Neural progenitor cell (in vitro differentiated cells): ENCODE measurements at regions not wholly inside any gene's neighbourhood (a gene's known extent, or its start where the extent isn't known, plus 50 kb on each side); places are given as distances from the start of the nearest gene placed in this dataset.

ENCODE experiments used
- DNase-seq: peaks from one replicate; pipeline ENCODE4 v3.0.0-alpha.2; 2016; ENCODE audit warnings: low spot score
- H2AFZ ChIP-seq: fragments of 200-600 bp; sonication (generic); replicated peaks from 2 replicates; pipeline ENCODE4 v1.6.1; 2016; ENCODE audit warnings: antibody characterized with exemption
- H3F3A ChIP-seq: fragments of 200-600 bp; sonication (generic); 2 replicates; pipeline ENCODE4 v1.6.1; 2016; ENCODE audit warnings: antibody characterized with exemption, low read depth
- H3K27ac ChIP-seq: fragments of 200-600 bp; sonication (generic); 2 replicates; pipeline ENCODE4 v1.5.1; 2016; ENCODE audit warnings: mild to moderate bottlenecking
- H3K27me3 ChIP-seq: fragments of 200-600 bp; sonication (generic); 2 replicates; pipeline ENCODE4 v1.6.1; 2016; ENCODE audit warnings: mild to moderate bottlenecking, moderate library complexity
- H3K36me3 ChIP-seq: fragments of 200-600 bp; sonication (generic); 2 replicates; pipeline ENCODE4 v1.5.1; 2016
- H3K4me1 ChIP-seq: fragments of 200-600 bp; sonication (generic); 2 replicates; pipeline ENCODE4 v1.6.1; 2016; ENCODE audit warnings: mixed run types
- H3K4me2 ChIP-seq: fragments of 200-600 bp; sonication (generic); 2 replicates; pipeline ENCODE4 v1.6.1; 2016
- H3K4me3 ChIP-seq: fragments of 200-600 bp; sonication (generic); 2 replicates; pipeline ENCODE4 v1.5.1; 2016
- H3K79me2 ChIP-seq: fragments of 200-600 bp; sonication (generic); 2 replicates; pipeline ENCODE4 v1.6.1; 2016; ENCODE audit warnings: low read depth
- H3K9ac ChIP-seq: fragments of 200-600 bp; sonication (generic); 2 replicates; pipeline ENCODE4 v1.6.1; 2016
- H3K9me3 ChIP-seq: fragments of 200-600 bp; sonication (generic); 2 replicates; pipeline ENCODE4 v1.5.1; 2016; ENCODE audit warnings: low read depth
- H4K20me1 ChIP-seq: fragments of 200-600 bp; sonication (generic); 2 replicates; pipeline ENCODE4 v1.6.1; 2016; ENCODE audit warnings: low read depth
- H3K27ac Mint-ChIP-seq: 3 replicates; pipeline ENCODE4 v1.8.0; 2021; ENCODE audit warnings: mixed read lengths
- H3K27me3 Mint-ChIP-seq: 2 replicates; pipeline ENCODE4 v1.8.0; 2022; ENCODE audit warnings: low read depth, mild to moderate bottlenecking, inconsistent platforms, moderate library complexity, mixed read lengths; ENCODE audit not compliant: insufficient read depth
- H3K36me3 Mint-ChIP-seq: 3 replicates; pipeline ENCODE4 v1.8.0; 2021; ENCODE audit warnings: mixed read lengths
- H3K4me1 Mint-ChIP-seq: 3 replicates; pipeline ENCODE4 v1.8.0; 2021; ENCODE audit warnings: mixed read lengths
- H3K4me3 Mint-ChIP-seq: 3 replicates; pipeline ENCODE4 v1.8.0; 2021; ENCODE audit warnings: mild to moderate bottlenecking, moderate library complexity, mixed read lengths
- H3K9me3 Mint-ChIP-seq: 3 replicates; pipeline ENCODE4 v1.8.0; 2020; ENCODE audit warnings: mixed read lengths
- CTCF ChIP-seq: fragments of 200-600 bp; sonication (generic); IDR thresholded peaks from 2 replicates; pipeline ENCODE4 v1.5.1; 2017; ENCODE audit warnings: antibody characterized with exemption, mild to moderate bottlenecking
- EZH2 ChIP-seq: fragments of 200-600 bp; sonication (generic); IDR thresholded peaks from 2 replicates; pipeline ENCODE4 v1.6.1; 2017; ENCODE audit warnings: antibody characterized with exemption, mild to moderate bottlenecking, moderate library complexity
- EZH2phosphoT487 ChIP-seq: fragments of 200-600 bp; sonication (generic); IDR thresholded peaks from 2 replicates; pipeline ENCODE4 v1.6.1; 2017; ENCODE audit warnings: antibody characterized with exemption

GRCh38 chr16:7206469-7206868, 126.2 kb upstream of the RBFOX1 start:
- Histone ChIP-seq H3F3A (no peaks in the 10 kb centered on the region), H3K4me2 (no peak overlapping the region)
- no peaks in the 10 kb centered on the region for H3K4me1 Mint-ChIP-seq

GRCh38 chr16:7200320-7200719, 132.3 kb upstream of the RBFOX1 start:
- no peak for TF ChIP-seq CTCF
- TF ChIP-seq EZH2, result no peak
- no peak for TF ChIP-seq EZH2phosphoT487
- no peak for DNase-seq
- H3K9me3 Mint-ChIP-seq, result peaks cover 6% of the 10 kb centered on the region

More at GRCh38 chr16:7206469-7206868, 126.2 kb upstream of the RBFOX1 start:
- no peaks in the 10 kb centered on the region for H3K9me3 Mint-ChIP-seq
- TF ChIP-seq CTCF (no peak), EZH2 (no peak), EZH2phosphoT487 (no peak)
- Histone ChIP-seq H3K27ac (no peak overlapping the region), H3K36me3 (no peaks in the 10 kb centered on the region), H3K9ac (no peak overlapping the region), H3K4me1 (no peaks in the 10 kb centered on the region), H4K20me1 (no peaks in the 10 kb centered on the region), H3K79me2 (no peaks in the 10 kb centered on the region), H3K4me3 (no peak overlapping the region), H2AFZ (no peak overlapping the region), H3K27me3 (no peaks in the 10 kb centered on the region), H3K9me3 (no peaks in the 10 kb centered on the region)
- H3K27ac Mint-ChIP-seq, result no peak overlapping the region
- H3K4me3 Mint-ChIP-seq, result no peak overlapping the region
- H3K36me3 Mint-ChIP-seq, result no peaks in the 10 kb centered on the region
- H3K27me3 Mint-ChIP-seq, result no peaks in the 10 kb centered on the region
- no peak for DNase-seq

GRCh38 chr16:7185689-7186088, 147.0 kb upstream of the RBFOX1 start:
- Mint-ChIP-seq H3K4me3 (no peak overlapping the region), H3K27me3 (peaks cover 2% of the 10 kb centered on the region), H3K27ac (no peak overlapping the region), H3K4me1 (peaks cover 3% of the 10 kb centered on the region), H3K9me3 (no peaks in the 10 kb centered on the region), H3K36me3 (no peaks in the 10 kb centered on the region)
- Histone ChIP-seq H2AFZ (no peak overlapping the region), H3K9ac (no peak overlapping the region), H3K4me3 (no peak overlapping the region), H3K4me2 (no peak overlapping the region), H3K36me3 (no peaks in the 10 kb centered on the region), H3K9me3 (no peaks in the 10 kb centered on the region), H3K79me2 (no peaks in the 10 kb centered on the region), H3K4me1 (peaks cover 3% of the 10 kb centered on the region), H3K27ac (no peak overlapping the region), H3K27me3 (no peaks in the 10 kb centered on the region), H3F3A (no peaks in the 10 kb centered on the region), H4K20me1 (no peaks in the 10 kb centered on the region)
- TF ChIP-seq CTCF (no peak), EZH2 (no peak), EZH2phosphoT487 (no peak)
- DNase-seq, result no peak

More at GRCh38 chr16:7200320-7200719, 132.3 kb upstream of the RBFOX1 start:
- no peaks in the 10 kb centered on the region for H4K20me1 ChIP-seq
- H3K27me3 Mint-ChIP-seq, result no peaks in the 10 kb centered on the region
- H3K4me3 ChIP-seq, result no peak overlapping the region
- H3K4me1 ChIP-seq, result no peaks in the 10 kb centered on the region
- H3F3A ChIP-seq, result no peaks in the 10 kb centered on the region
- no peak overlapping the region for H3K27ac Mint-ChIP-seq
- H3K36me3 ChIP-seq, result no peaks in the 10 kb centered on the region
- no peaks in the 10 kb centered on the region for H3K9me3 ChIP-seq
- H3K79me2 ChIP-seq, result no peaks in the 10 kb centered on the region
- no peaks in the 10 kb centered on the region for H3K36me3 Mint-ChIP-seq
- no peak overlapping the region for H3K4me2 ChIP-seq
- no peaks in the 10 kb centered on the region for H3K27me3 ChIP-seq
- H3K27ac ChIP-seq, result no peak overlapping the region
- H3K4me1 Mint-ChIP-seq, result no peaks in the 10 kb centered on the region
- H2AFZ ChIP-seq, result no peak overlapping the region
- H3K4me3 Mint-ChIP-seq, result no peak overlapping the region
- H3K9ac ChIP-seq, result no peak overlapping the region
